ENCODE measurements at regions not wholly inside any gene's neighbourhood (a gene's known extent, or its start where the extent isn't known, plus 50 kb on each side); places are given as distances from the start of the nearest gene placed in this dataset.
A peak's percentile ranks its signal among the peaks of the same experiment; 100 is the strongest.

DNA sequence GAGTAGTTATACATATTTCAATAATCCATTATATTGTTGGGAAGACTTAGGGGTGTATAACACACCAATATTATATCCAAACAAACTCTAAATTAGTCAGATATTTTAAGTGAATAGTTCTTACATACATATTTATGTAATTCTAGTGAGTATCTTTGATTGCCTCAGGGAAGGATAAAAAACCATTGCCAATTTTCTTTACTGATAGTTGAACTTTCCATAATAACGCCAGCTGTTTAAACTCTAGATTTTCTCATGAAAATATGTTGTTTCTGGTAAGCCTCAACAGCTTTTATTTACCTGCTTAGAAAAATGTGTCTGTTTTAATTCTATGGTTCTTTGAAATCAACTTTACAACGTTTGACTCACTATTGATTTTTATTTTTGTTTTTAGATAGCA is 959.6 kb upstream of the NOVA1 start:
- TF ChIP-seq, protein P1, sequence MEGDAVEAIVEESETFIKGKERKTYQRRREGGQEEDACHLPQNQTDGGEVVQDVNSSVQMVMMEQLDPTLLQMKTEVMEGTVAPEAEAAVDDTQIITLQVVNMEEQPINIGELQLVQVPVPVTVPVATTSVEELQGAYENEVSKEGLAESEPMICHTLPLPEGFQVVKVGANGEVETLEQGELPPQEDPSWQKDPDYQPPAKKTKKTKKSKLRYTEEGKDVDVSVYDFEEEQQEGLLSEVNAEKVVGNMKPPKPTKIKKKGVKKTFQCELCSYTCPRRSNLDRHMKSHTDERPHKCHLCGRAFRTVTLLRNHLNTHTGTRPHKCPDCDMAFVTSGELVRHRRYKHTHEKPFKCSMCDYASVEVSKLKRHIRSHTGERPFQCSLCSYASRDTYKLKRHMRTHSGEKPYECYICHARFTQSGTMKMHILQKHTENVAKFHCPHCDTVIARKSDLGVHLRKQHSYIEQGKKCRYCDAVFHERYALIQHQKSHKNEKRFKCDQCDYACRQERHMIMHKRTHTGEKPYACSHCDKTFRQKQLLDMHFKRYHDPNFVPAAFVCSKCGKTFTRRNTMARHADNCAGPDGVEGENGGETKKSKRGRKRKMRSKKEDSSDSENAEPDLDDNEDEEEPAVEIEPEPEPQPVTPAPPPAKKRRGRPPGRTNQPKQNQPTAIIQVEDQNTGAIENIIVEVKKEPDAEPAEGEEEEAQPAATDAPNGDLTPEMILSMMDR (conservative IDR thresholded peaks at IDR 0.05; ENCODE audit: low read depth, low read length), result no peak
- no peak overlapping the region for H3K4me3 ChIP-seq (ENCODE audit: low read length)
- DNase-seq (ENCODE audit: low read depth), result no peak

DNA sequence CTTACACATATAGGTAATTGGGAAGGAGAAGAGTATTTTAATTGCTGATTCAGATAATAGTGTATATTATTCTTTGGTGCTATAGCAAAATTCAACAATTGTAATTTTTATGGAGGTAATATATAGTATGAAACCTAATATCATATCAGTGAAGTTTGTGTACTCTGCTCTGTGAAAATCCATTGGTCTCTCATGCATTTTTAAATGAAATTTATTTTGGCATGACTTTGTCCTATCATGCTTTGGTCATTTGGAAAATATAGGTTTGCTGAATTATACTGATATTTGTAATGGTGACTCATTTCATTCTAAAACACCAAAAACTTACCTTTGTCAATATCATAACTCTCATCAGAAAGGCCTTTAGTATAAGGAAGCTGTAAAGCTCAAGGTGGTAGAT is 962.0 kb upstream of the NOVA1 start:
- TF ChIP-seq, protein P1 (conservative IDR thresholded peaks at IDR 0.05; ENCODE audit: low read depth, low read length), result no peak
- H3K4me3 ChIP-seq (ENCODE audit: low read length), result no peak overlapping the region
- no peak for DNase-seq (ENCODE audit: low read depth)

DNA sequence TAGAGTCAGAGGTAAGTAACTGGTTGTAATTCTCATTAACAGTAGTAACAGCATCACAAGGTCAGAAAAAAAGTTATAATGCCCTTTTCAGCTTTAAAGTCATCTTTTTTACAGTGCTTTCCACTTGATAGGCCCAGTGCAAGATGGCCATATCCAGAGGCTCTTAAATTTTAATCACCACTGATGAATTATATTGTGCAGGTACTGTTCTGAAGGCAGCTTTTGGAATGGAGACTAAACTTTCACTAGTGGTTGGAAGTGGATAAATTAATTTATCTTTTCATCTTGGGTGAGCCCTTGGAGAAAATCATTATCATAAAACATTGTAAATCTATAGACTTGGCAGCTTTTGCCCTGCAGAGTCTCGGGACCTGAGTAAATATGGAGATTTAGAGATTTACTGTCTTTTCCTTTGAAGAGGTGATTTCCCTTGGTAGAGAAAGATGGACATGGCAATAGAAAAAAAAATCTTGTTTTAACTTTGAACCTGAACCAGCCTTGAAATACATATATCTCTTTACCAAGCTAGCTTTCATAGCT is 969.1 kb upstream of the NOVA1 start:
- TF ChIP-seq, protein P1 (conservative IDR thresholded peaks at IDR 0.05; ENCODE audit: low read depth, low read length), result no peak
- no peak for DNase-seq (ENCODE audit: low read depth)
- H3K4me3 ChIP-seq (ENCODE audit: low read length), result no peak overlapping the region

DNA sequence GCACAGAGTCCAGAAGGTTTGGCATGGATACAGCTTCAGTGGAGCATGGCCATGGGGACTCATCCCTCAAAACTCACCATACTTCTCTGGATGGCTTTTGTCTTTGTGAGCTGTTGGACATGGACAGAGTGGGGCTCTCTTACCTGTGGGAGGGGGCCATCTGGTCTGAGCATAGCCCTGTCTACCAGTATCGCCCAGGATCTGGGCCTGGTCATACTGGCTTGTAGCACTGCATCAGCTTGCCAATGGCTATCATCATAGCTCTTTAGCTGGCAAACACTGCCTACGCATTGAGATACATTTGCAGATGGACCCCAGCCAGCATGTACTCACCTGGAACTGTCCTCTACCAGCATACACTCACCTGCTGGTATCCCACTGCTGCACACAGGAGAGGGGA is 975.2 kb upstream of the NOVA1 start:
- H3K4me3 ChIP-seq (ENCODE audit: low read length), result no peak overlapping the region
- TF ChIP-seq, protein P1 (conservative IDR thresholded peaks at IDR 0.05; ENCODE audit: low read depth, low read length), result no peak
- no peak for DNase-seq (ENCODE audit: low read depth)

DNA sequence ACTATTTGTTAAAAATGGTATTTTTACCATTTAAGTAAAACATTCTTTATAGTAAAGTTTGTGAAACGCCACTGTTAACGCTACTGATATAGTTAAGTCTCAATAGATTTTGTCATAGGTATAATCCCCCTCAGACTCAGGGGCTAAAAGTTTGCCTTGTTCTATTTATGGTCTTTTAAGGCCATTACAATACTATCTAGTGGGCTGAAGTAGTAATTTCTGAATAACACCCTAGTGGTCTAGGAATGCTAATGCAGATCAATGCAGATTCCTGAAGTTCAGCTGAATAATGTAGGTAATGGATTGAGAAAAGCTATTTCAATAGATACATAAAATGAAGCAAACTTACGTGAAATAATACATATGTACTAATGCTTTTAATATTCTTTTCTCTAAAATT is 989.3 kb upstream of the NOVA1 start:
- TF ChIP-seq, protein P1 (conservative IDR thresholded peaks at IDR 0.05; ENCODE audit: low read depth, low read length), result peak; percentile 13
- no peak overlapping the region for H3K4me3 ChIP-seq (ENCODE audit: low read length)
- no peak for DNase-seq (ENCODE audit: low read depth)

DNA sequence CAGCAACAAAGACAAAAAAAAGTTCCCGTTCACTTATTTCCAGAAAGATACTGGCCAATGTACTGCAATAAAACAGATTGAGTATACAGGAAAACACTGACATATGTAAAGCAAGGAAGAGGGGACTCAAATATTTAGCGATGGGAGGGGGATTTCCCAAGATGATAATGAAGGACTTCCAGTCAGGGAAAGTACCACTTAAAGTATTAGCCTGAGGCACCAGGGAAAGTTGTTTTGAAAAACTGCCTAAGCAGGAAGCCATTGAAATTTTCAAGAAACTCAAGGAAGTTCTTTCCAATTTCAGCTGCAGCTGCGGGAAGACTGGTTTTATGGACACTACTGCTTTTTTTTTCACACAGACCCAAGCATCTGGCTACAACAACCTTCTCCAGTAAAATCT is 1007.4 kb upstream of the NOVA1 start:
- DNase-seq (ENCODE audit: low read depth), result no peak
- no peak overlapping the region for H3K4me3 ChIP-seq (ENCODE audit: low read length)
- TF ChIP-seq, protein P1 (conservative IDR thresholded peaks at IDR 0.05; ENCODE audit: low read depth, low read length), result no peak

DNA sequence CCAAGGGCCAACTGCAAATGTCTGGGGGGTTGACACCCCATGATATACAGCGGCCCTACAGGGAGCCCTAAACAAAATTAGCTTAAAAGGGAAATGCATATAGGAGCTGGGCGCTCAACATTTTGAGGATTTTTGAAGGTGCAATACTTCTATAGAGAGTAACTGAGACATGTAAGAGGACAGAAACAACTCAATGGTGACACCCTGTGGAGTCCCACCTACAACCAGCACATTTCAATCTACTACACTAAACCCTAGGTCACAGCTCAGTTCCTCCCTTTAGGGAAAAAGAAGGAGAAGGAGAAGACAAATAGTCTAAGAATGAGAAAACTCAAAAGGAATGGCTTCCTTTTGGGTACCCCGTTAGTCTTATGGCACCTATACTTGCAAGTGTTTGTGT is 1010.5 kb upstream of the NOVA1 start:
- H3K4me3 ChIP-seq (ENCODE audit: low read length), result no peak overlapping the region
- DNase-seq (ENCODE audit: low read depth), result no peak
- TF ChIP-seq, protein P1 (conservative IDR thresholded peaks at IDR 0.05; ENCODE audit: low read depth, low read length), result no peak
